ENCODE measurements at regions not wholly inside any gene's neighbourhood (a gene's known extent, or its start where the extent isn't known, plus 50 kb on each side); places are given as distances from the start of the nearest gene placed in this dataset.

DNA sequence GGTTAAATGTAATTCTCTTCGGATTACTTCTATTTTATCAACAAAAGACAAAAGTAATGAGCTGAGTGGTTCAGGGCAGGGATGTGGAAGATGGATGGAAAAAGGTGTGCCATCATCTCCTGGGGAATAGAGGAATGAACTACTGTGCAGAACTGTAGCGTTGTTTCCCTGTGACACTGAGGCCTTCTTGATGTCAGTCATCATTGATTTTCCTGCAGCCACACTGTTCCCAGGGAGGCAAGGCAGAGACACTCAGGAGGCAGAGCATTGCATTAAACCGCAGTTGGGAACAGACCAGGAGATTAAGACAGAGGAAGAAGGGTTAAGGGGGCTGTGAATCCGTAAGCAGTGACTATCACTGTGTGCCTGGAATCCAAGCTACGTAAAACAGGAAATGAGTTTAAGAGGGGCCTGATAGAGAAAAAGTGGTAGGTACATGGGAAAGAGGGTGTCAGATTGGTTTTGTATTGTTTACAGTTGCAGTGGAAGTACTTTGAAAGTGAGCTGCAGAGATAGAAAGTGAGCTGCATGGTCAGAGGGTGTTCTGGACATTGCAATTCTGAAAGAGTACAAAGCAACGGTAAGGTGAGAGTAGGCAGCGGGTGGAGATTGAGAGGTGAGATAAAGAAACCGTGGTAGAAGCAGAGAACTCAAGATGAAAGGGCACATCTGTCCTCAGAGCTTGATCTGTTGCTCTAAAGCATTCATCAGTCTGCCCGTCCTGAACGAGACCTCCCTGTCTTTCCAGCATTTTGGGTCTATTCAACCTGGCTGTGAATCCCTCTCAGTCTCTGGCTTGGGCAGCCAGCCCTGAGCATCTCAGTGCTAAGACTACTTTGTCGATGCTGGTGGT, 793.4 kb upstream of the CELF4 start:
- Mint-ChIP-seq H3K36me3 (ENCODE audit: low read depth) (no peaks in the 10 kb centered on the region), H3K27me3 (ENCODE audit: insufficient read depth) (no peaks in the 10 kb centered on the region), H3K27ac (no peak overlapping the region), H3K4me3 (no peak overlapping the region), H3K4me1 (peaks cover 5% of the 10 kb centered on the region), H3K9me3 (no peaks in the 10 kb centered on the region)
- 89 to 90% methylated on average over 9 to 10 of the region's 11 CpGs for WGBS, 2 experiments (ENCODE audit: insufficient coverage in 1 of 2, insufficient read length in 1 of 2)
- H3K9ac ChIP-seq (ENCODE audit: extremely low read depth, low read length, poor library complexity, severe bottlenecking) = no peak overlapping the region
- H3K27ac ChIP-seq (ENCODE audit: low read depth, low read length) = no peak overlapping the region
- H3K9me3 ChIP-seq (ENCODE audit: control insufficient read depth, low read length) = no peaks in the 10 kb centered on the region
- H3K4me1 ChIP-seq (ENCODE audit: control insufficient read depth, insufficient read depth, low read length) = no peaks in the 10 kb centered on the region
- no peak overlapping the region for H3K4me3 ChIP-seq (ENCODE audit: low read length)
- TF ChIP-seq, protein P1, sequence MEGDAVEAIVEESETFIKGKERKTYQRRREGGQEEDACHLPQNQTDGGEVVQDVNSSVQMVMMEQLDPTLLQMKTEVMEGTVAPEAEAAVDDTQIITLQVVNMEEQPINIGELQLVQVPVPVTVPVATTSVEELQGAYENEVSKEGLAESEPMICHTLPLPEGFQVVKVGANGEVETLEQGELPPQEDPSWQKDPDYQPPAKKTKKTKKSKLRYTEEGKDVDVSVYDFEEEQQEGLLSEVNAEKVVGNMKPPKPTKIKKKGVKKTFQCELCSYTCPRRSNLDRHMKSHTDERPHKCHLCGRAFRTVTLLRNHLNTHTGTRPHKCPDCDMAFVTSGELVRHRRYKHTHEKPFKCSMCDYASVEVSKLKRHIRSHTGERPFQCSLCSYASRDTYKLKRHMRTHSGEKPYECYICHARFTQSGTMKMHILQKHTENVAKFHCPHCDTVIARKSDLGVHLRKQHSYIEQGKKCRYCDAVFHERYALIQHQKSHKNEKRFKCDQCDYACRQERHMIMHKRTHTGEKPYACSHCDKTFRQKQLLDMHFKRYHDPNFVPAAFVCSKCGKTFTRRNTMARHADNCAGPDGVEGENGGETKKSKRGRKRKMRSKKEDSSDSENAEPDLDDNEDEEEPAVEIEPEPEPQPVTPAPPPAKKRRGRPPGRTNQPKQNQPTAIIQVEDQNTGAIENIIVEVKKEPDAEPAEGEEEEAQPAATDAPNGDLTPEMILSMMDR (conservative IDR thresholded peaks at IDR 0.05) = no peak
- no peaks in the 10 kb centered on the region for H3K27me3 ChIP-seq (ENCODE audit: control insufficient read depth, insufficient read depth, low read length, poor library complexity, severe bottlenecking)
- DNase-seq = no peak
- H3K36me3 ChIP-seq (ENCODE audit: control insufficient read depth, insufficient read depth, low read length) = no peaks in the 10 kb centered on the region

- Mint-ChIP-seq H3K27ac (no peak overlapping the region), H3K9me3 (no peaks in the 10 kb centered on the region)
Measured at GRCh38 chr18:38353149-38353548, 787.6 kb upstream of the CELF4 start.

DNA sequence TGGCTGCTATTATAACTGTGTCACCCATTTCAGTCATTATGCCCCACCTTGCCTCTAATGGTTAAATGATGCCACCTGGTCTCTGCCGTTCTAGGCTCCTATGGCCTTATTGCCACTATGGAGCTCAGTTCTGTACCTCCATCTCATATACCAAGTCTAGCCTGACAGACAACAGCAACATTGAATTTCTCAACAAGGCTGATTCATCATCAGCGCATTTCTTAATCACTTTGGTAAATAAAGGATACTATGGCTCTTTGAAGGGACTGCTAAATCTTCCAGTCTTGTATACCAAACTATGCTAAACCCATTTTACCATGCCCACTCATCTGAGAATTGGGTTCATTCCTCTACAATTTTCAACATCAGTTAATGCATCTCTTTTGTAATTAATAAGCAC, 784.5 kb upstream of the CELF4 start:
- TF ChIP-seq, protein P1 (conservative IDR thresholded peaks at IDR 0.05) = no peak
- WGBS, 2 experiments (ENCODE audit: insufficient coverage in 1 of 2, insufficient read length in 1 of 2) = 84 to 97% methylated on average over 2 of the region's 2 CpGs
- H3K27me3 Mint-ChIP-seq (ENCODE audit: insufficient read depth) = peaks cover 4% of the 10 kb centered on the region

More at GRCh38 chr18:38353149-38353548, 787.6 kb upstream of the CELF4 start:
- Histone ChIP-seq H3K27ac (ENCODE audit: low read depth, low read length) (no peak overlapping the region), H3K27me3 (ENCODE audit: control insufficient read depth, insufficient read depth, low read length, poor library complexity, severe bottlenecking) (no peaks in the 10 kb centered on the region), H3K9me3 (ENCODE audit: control insufficient read depth, low read length) (no peaks in the 10 kb centered on the region), H3K36me3 (ENCODE audit: control insufficient read depth, insufficient read depth, low read length) (no peaks in the 10 kb centered on the region), H3K4me1 (ENCODE audit: control insufficient read depth, insufficient read depth, low read length) (no peaks in the 10 kb centered on the region), H3K4me3 (ENCODE audit: low read length) (no peak overlapping the region), H3K9ac (ENCODE audit: extremely low read depth, low read length, poor library complexity, severe bottlenecking) (no peak overlapping the region)
- peaks cover 4% of the 10 kb centered on the region for H3K27me3 Mint-ChIP-seq (ENCODE audit: insufficient read depth)
- TF ChIP-seq, protein P1 (conservative IDR thresholded peaks at IDR 0.05) = no peak
- no peak overlapping the region for H3K4me3 Mint-ChIP-seq
- no peaks in the 10 kb centered on the region for H3K36me3 Mint-ChIP-seq (ENCODE audit: low read depth)
- no peak for DNase-seq
- peaks cover 5% of the 10 kb centered on the region for H3K4me1 Mint-ChIP-seq

More for the DNA sequence above, 784.5 kb upstream of the CELF4 start:
- Histone ChIP-seq H3K36me3 (ENCODE audit: control insufficient read depth, insufficient read depth, low read length) (no peaks in the 10 kb centered on the region), H3K27me3 (ENCODE audit: control insufficient read depth, insufficient read depth, low read length, poor library complexity, severe bottlenecking) (no peaks in the 10 kb centered on the region), H3K4me3 (ENCODE audit: low read length) (no peak overlapping the region), H3K9ac (ENCODE audit: extremely low read depth, low read length, poor library complexity, severe bottlenecking) (no peak overlapping the region), H3K9me3 (ENCODE audit: control insufficient read depth, low read length) (no peaks in the 10 kb centered on the region), H3K27ac (ENCODE audit: low read depth, low read length) (no peak overlapping the region), H3K4me1 (ENCODE audit: control insufficient read depth, insufficient read depth, low read length) (no peaks in the 10 kb centered on the region)
- H3K36me3 Mint-ChIP-seq (ENCODE audit: low read depth) = no peaks in the 10 kb centered on the region
- DNase-seq = no peak
- no peak overlapping the region for H3K27ac Mint-ChIP-seq
- H3K9me3 Mint-ChIP-seq = no peaks in the 10 kb centered on the region
- H3K4me1 Mint-ChIP-seq = no peaks in the 10 kb centered on the region
- H3K4me3 Mint-ChIP-seq = no peak overlapping the region

Measured in endodermal cell (in vitro differentiated cells).